K562 (cell line): ENCODE measurements at regions not wholly inside any gene's neighbourhood (a gene's known extent, or its start where the extent isn't known, plus 50 kb on each side); places are given as distances from the start of the nearest gene placed in this dataset.

ENCODE experiments used
- ATAC-seq: fragments of 200-7000 bp; cut with Tn5 transposase; 3 replicates; pipeline ENCODE4 v1.9.1; 2020; ENCODE audit warnings: moderate library complexity
- BruUV-seq: library from RNA; stranded (reverse); fragments of 400-500 nt; replicated peaks from 2 replicates; lab custom pipeline; 2021; lab: Mats Ljungman, UMichigan
- CTCF ChIA-PET: fragments of 300-600 bp; formaldehyde crosslinking; extraction: SDS; loops from one replicate; lab custom pipeline; 2021; ENCODE audit warnings: low intra/inter-chr PET ratio; lab: Yijun Ruan, JAX
- POLR2A ChIA-PET: fragments of 300-600, 350-650 bp; sonication (Branson Sonifier 250); formaldehyde crosslinking; extraction: SDS; loops from one replicate; lab custom pipeline; 2021; ENCODE audit warnings: antibody characterized with exemption, inconsistent platforms; lab: Yijun Ruan, JAX
- DNase-seq, 4 experiments: peaks; one replicate each; pipeline versions ENCODE4 v3.0.0 to v3.0.0-alpha.2; 2011 to 2018; ENCODE audit warnings: low spot score in 3 of 4, mixed read lengths in 3 of 4; ENCODE audit errors: extremely low read depth in 1 of 4
- FAIRE-seq: peaks from 2 replicates; lab custom pipeline; 2011; peaks lifted over from hg19 to GRCh38; lab: Jason Lieb, UNC
- H2AFZ ChIP-seq: 2 replicates; pipeline ENCODE4 v1.6.0; 2011; ENCODE audit warnings: low read depth, low read length, control low read depth, inconsistent platforms
- H3K27ac ChIP-seq: fragments of 200-600 bp; 3 replicates; pipeline ENCODE4 v1.8.0; 2011; ENCODE audit warnings: low read depth, mild to moderate bottlenecking, control low read depth, inconsistent platforms, low read length, moderate library complexity, mixed read lengths; ENCODE audit errors: extremely low read depth
- H3K27me3 ChIP-seq, 2 experiments: fragments of 300-600 bp in 1 of 2; 2 replicates in 1 of 2; 3 replicates in 1 of 2; pipeline versions ENCODE4 v1.6.0 to v1.8.0; 2011; ENCODE audit warnings: inconsistent platforms in 2 of 2, low read length in 2 of 2, mild to moderate bottlenecking in 1 of 2, mixed read lengths in 1 of 2, moderate library complexity in 1 of 2; ENCODE audit not compliant: control insufficient read depth in 2 of 2, insufficient read depth in 2 of 2
- H3K36me3 ChIP-seq: fragments of 300-600 bp; 3 replicates; pipeline ENCODE4 v1.8.0; 2011; ENCODE audit warnings: mild to moderate bottlenecking, low read length, inconsistent platforms; ENCODE audit not compliant: control insufficient read depth, insufficient read depth
- H3K4me1 ChIP-seq, 2 experiments: fragments of 200-600 bp in 1 of 2; replicated peaks in 1 of 2; 2 replicates in 1 of 2; 3 replicates in 1 of 2; pipeline versions ENCODE4 v1.5.1 to v1.8.0; 2011; ENCODE audit warnings: inconsistent platforms in 2 of 2, low read length in 2 of 2, mild to moderate bottlenecking in 1 of 2, mixed read lengths in 1 of 2, moderate library complexity in 1 of 2; ENCODE audit not compliant: control insufficient read depth in 2 of 2, insufficient read depth in 2 of 2
- H3K4me2 ChIP-seq: 2 replicates; pipeline ENCODE4 v1.6.1; 2011; ENCODE audit warnings: low read length, control low read depth, inconsistent platforms, mixed read lengths; ENCODE audit not compliant: insufficient read depth
- H3K4me3 ChIP-seq: fragments of 200-600 bp; sonication (generic), shearing (Covaris generic); 2 replicates; pipeline ENCODE4 v1.5.1; 2016; ENCODE audit warnings: control low read depth, inconsistent platforms
- H3K79me2 ChIP-seq: fragments of 200-600 bp; 3 replicates; pipeline ENCODE4 v1.8.0; 2011; ENCODE audit warnings: low read length, inconsistent platforms; ENCODE audit not compliant: control insufficient read depth, insufficient read depth
- H3K9ac ChIP-seq, 2 experiments: 2 replicates each; pipeline versions ENCODE4 v1.6.0 to v1.6.1; 2011; ENCODE audit warnings: low read depth in 2 of 2, low read length in 2 of 2, control low read depth in 1 of 2, inconsistent platforms in 1 of 2, mild to moderate bottlenecking in 1 of 2, mixed read lengths in 1 of 2; ENCODE audit not compliant: insufficient read depth in 1 of 2
- H3K9me1 ChIP-seq: one replicate; pipeline ENCODE4 v1.6.0; 2011; ENCODE audit warnings: inconsistent platforms, mild to moderate bottlenecking, low read length, moderate library complexity; ENCODE audit not compliant: control insufficient read depth, insufficient read depth
- H3K9me3 ChIP-seq: replicated peaks from 2 replicates; pipeline ENCODE4 v1.5.1; 2011; ENCODE audit warnings: low read depth, low read length, inconsistent platforms; ENCODE audit not compliant: control insufficient read depth, insufficient read depth
- H4K20me1 ChIP-seq: replicated peaks from 2 replicates; pipeline ENCODE4 v1.6.1; 2011; ENCODE audit warnings: low read length, inconsistent platforms, mixed read lengths; ENCODE audit not compliant: control insufficient read depth, insufficient read depth
- ARID1B ChIP-seq: fragments of 450-650 bp; IDR thresholded peaks from 2 replicates; pipeline ENCODE4 v1.6.1; 2016; ENCODE audit warnings: antibody characterized with exemption, mild to moderate bottlenecking, inconsistent platforms
- CHD1 ChIP-seq: fragments of 200-600 bp; sonication (generic); IDR thresholded peaks from one replicate; pipeline ENCODE4 v1.6.1; 2012; ENCODE audit warnings: mild to moderate bottlenecking, moderate library complexity, low read length, inconsistent platforms
- RNF2 ChIP-seq: sonication (generic); IDR thresholded peaks from 2 replicates; pipeline ENCODE4 v1.6.1; 2016
- WGBS: fragments of 100-300 bp; shearing (Covaris generic); methylation state at CpG from one replicate; pipeline ENCODE4 v1.1.6; 2016; ENCODE audit warnings: low coverage, mixed read lengths; ENCODE audit not compliant: insufficient coverage; ENCODE audit errors: missing lambda C conversion rate; 5-methylcytosine and 5-hydroxymethylcytosine counted together
- in situ Hi-C: fragments of 300-500 bp; cut with MboI; formaldehyde crosslinking; loops from 4 replicates; pipeline ENCODE4 v1.15.0; 2018; ENCODE audit warnings: inconsistent platforms, mixed read lengths
- intact Hi-C: fragments of 100-400 bp; cut with micrococcal nuclease; formaldehyde crosslinking; loops from 2 replicates; pipeline ENCODE4 v1.14.2; 2022
- TF ChIP-seq, protein P1 (sequence below), 2 experiments: fragments of 450-650 bp; IDR thresholded peaks; 2 replicates each; pipeline ENCODE4 v1.6.1; 2018; ENCODE audit warnings: mild to moderate bottlenecking in 2 of 2, low read depth in 1 of 2; ENCODE audit not compliant: partially characterized antibody in 2 of 2
- TF ChIP-seq, protein P2 (sequence below): fragments of 450-650 bp; IDR thresholded peaks from 2 replicates; pipeline ENCODE4 v1.6.1; 2016; ENCODE audit warnings: mild to moderate bottlenecking, moderate library complexity

DNA sequence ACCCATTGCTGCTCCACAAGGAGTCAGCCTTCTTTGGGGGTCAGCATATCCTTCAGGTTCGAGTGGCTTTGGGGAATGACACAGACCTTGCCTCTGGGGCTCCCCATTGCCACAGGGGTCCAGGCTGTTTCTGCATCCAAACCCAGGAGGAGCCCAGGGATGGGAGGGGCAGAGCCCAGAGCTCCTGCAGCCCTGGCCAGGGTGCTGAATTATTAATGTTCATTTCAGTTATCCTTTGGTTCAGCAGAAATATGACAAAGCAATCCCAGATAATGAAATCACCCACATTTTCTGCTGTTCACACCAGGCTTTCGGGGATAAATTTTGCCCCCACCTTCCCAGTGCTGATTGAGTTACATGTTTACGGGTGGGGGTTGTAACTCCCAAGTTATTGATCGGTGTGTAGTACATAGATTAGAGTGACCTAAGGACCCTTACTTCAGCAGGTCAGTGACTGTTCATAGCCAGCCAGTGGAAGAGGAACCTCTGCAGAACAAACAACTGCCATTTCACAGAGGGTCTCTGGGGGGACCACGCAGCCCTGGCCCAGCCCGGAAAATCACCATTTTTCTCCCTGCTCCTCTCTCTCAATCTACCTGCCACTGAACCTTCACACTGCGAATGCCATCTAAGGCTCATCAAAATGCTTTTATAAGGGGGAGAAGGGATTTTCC lies 240.3 kb upstream of the N4BP1 start:
- Histone ChIP-seq H3K4me3 (no peak overlapping the region), H3K9me1 (no peaks in the 10 kb centered on the region), H2AFZ (no peak overlapping the region), H4K20me1 (no peaks in the 10 kb centered on the region), H3K9me3 (no peaks in the 10 kb centered on the region), H3K27ac (no peak overlapping the region), H3K9ac (no peak overlapping the region), H3K27me3 (no peaks in the 10 kb centered on the region; a peak in 1 of 5 replicates), H3K4me2 (no peak overlapping the region), H3K79me2 (no peaks in the 10 kb centered on the region), H3K4me1 (no peaks in the 10 kb centered on the region), H3K36me3 (no peaks in the 10 kb centered on the region)
- POLR2A ChIA-PET: no interaction called here
- in situ Hi-C loops (no loop called here), intact Hi-C loops (no loop called here)
- no TSS peak for BruUV-seq
- 0% methylated on average over 7 of the region's 7 CpGs for WGBS
- DNase-seq (no peak), ATAC-seq (no peak), FAIRE-seq (no peak)
- CTCF ChIA-PET: no interaction called here
- TF ChIP-seq RNF2: no peak
- TF ChIP-seq, protein P1, sequence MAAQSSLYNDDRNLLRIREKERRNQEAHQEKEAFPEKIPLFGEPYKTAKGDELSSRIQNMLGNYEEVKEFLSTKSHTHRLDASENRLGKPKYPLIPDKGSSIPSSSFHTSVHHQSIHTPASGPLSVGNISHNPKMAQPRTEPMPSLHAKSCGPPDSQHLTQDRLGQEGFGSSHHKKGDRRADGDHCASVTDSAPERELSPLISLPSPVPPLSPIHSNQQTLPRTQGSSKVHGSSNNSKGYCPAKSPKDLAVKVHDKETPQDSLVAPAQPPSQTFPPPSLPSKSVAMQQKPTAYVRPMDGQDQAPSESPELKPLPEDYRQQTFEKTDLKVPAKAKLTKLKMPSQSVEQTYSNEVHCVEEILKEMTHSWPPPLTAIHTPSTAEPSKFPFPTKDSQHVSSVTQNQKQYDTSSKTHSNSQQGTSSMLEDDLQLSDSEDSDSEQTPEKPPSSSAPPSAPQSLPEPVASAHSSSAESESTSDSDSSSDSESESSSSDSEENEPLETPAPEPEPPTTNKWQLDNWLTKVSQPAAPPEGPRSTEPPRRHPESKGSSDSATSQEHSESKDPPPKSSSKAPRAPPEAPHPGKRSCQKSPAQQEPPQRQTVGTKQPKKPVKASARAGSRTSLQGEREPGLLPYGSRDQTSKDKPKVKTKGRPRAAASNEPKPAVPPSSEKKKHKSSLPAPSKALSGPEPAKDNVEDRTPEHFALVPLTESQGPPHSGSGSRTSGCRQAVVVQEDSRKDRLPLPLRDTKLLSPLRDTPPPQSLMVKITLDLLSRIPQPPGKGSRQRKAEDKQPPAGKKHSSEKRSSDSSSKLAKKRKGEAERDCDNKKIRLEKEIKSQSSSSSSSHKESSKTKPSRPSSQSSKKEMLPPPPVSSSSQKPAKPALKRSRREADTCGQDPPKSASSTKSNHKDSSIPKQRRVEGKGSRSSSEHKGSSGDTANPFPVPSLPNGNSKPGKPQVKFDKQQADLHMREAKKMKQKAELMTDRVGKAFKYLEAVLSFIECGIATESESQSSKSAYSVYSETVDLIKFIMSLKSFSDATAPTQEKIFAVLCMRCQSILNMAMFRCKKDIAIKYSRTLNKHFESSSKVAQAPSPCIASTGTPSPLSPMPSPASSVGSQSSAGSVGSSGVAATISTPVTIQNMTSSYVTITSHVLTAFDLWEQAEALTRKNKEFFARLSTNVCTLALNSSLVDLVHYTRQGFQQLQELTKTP (IDR thresholded peaks at IDR 0.05; ENCODE audit: low read depth in 1 of 2, partially characterized antibody in 2 of 2): no peak
- TF ChIP-seq, protein P2, sequence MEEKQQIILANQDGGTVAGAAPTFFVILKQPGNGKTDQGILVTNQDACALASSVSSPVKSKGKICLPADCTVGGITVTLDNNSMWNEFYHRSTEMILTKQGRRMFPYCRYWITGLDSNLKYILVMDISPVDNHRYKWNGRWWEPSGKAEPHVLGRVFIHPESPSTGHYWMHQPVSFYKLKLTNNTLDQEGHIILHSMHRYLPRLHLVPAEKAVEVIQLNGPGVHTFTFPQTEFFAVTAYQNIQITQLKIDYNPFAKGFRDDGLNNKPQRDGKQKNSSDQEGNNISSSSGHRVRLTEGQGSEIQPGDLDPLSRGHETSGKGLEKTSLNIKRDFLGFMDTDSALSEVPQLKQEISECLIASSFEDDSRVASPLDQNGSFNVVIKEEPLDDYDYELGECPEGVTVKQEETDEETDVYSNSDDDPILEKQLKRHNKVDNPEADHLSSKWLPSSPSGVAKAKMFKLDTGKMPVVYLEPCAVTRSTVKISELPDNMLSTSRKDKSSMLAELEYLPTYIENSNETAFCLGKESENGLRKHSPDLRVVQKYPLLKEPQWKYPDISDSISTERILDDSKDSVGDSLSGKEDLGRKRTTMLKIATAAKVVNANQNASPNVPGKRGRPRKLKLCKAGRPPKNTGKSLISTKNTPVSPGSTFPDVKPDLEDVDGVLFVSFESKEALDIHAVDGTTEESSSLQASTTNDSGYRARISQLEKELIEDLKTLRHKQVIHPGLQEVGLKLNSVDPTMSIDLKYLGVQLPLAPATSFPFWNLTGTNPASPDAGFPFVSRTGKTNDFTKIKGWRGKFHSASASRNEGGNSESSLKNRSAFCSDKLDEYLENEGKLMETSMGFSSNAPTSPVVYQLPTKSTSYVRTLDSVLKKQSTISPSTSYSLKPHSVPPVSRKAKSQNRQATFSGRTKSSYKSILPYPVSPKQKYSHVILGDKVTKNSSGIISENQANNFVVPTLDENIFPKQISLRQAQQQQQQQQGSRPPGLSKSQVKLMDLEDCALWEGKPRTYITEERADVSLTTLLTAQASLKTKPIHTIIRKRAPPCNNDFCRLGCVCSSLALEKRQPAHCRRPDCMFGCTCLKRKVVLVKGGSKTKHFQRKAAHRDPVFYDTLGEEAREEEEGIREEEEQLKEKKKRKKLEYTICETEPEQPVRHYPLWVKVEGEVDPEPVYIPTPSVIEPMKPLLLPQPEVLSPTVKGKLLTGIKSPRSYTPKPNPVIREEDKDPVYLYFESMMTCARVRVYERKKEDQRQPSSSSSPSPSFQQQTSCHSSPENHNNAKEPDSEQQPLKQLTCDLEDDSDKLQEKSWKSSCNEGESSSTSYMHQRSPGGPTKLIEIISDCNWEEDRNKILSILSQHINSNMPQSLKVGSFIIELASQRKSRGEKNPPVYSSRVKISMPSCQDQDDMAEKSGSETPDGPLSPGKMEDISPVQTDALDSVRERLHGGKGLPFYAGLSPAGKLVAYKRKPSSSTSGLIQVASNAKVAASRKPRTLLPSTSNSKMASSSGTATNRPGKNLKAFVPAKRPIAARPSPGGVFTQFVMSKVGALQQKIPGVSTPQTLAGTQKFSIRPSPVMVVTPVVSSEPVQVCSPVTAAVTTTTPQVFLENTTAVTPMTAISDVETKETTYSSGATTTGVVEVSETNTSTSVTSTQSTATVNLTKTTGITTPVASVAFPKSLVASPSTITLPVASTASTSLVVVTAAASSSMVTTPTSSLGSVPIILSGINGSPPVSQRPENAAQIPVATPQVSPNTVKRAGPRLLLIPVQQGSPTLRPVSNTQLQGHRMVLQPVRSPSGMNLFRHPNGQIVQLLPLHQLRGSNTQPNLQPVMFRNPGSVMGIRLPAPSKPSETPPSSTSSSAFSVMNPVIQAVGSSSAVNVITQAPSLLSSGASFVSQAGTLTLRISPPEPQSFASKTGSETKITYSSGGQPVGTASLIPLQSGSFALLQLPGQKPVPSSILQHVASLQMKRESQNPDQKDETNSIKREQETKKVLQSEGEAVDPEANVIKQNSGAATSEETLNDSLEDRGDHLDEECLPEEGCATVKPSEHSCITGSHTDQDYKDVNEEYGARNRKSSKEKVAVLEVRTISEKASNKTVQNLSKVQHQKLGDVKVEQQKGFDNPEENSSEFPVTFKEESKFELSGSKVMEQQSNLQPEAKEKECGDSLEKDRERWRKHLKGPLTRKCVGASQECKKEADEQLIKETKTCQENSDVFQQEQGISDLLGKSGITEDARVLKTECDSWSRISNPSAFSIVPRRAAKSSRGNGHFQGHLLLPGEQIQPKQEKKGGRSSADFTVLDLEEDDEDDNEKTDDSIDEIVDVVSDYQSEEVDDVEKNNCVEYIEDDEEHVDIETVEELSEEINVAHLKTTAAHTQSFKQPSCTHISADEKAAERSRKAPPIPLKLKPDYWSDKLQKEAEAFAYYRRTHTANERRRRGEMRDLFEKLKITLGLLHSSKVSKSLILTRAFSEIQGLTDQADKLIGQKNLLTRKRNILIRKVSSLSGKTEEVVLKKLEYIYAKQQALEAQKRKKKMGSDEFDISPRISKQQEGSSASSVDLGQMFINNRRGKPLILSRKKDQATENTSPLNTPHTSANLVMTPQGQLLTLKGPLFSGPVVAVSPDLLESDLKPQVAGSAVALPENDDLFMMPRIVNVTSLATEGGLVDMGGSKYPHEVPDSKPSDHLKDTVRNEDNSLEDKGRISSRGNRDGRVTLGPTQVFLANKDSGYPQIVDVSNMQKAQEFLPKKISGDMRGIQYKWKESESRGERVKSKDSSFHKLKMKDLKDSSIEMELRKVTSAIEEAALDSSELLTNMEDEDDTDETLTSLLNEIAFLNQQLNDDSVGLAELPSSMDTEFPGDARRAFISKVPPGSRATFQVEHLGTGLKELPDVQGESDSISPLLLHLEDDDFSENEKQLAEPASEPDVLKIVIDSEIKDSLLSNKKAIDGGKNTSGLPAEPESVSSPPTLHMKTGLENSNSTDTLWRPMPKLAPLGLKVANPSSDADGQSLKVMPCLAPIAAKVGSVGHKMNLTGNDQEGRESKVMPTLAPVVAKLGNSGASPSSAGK: no peak
- no peak for TF ChIP-seq ARID1B
- no peak for TF ChIP-seq CHD1
